Left lobe of liver (tissue), 2 donors: ENCODE measurements at regions not wholly inside any gene's neighbourhood (a gene's known extent, or its start where the extent isn't known, plus 50 kb on each side); places are given as distances from the start of the nearest gene placed in this dataset.
A peak's percentile ranks its signal among the peaks of the same experiment; 100 is the strongest.

ENCODE experiments used
- ATAC-seq: fragments of 200-7000 bp; cut with Tn5 transposase; one replicate; pipeline ENCODE4 v1.9.1; 2020; ENCODE audit warnings: mild to moderate bottlenecking, moderate library complexity
- DNase-seq: peaks from one replicate; pipeline ENCODE4 v3.0.0-alpha.2; 2020; ENCODE audit warnings: low spot score
- donor health status: DM: no; HTN: no; CAD: no; lungs with moderate emphysema.
- donor health status: DM: no; HTN: yes; CAD: no.

- ATAC-seq (no peak), DNase-seq (no peak)
These were observed 207.4 kb upstream of the CDH13 start for GRCh38 chr16:82419332-82419731.

DNA sequence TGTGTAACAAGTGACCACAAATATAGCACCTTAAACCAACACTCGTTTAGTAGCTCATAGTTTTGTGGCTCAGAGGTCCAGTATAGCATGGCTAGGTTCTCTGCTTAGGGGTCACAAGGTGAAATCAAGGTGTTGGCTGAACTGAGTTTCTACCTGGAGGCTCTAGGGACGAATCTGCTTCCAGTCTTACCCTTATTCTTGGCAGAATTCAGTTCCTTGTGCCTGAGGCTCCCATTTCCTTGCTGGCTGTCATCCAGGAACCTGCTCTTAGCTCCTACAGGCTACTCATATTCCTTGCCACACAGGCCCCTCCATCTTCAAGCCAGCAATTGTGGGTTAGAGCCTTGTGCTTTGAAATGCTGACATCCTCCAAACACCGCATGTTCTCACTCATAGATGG lies 212.3 kb upstream of the CDH13 start:
- DNase-seq (no peak), ATAC-seq (no peak)

DNA sequence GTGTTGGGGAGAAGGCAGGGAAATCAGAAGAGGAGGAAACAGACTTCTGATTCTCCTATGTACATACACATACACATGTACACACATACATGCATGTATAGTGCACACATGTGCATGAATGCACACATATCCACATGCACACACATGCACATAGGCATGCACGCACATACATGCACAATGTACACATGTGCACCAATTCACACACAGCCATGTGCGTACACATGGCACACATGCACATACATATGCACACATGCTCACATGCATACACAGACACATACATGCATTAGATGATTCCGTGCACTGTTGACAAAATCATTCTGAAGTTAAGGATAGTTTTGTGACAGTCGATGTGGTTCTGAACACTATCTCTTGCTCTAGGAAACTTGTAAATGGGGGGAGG lies 214.0 kb upstream of the CDH13 start:
- DNase-seq, result no peak
- ATAC-seq, result no peak

GRCh38 chr16:82405736-82406135 lies 221.0 kb upstream of the CDH13 start:
- DNase-seq (no peak), ATAC-seq (no peak)

DNA sequence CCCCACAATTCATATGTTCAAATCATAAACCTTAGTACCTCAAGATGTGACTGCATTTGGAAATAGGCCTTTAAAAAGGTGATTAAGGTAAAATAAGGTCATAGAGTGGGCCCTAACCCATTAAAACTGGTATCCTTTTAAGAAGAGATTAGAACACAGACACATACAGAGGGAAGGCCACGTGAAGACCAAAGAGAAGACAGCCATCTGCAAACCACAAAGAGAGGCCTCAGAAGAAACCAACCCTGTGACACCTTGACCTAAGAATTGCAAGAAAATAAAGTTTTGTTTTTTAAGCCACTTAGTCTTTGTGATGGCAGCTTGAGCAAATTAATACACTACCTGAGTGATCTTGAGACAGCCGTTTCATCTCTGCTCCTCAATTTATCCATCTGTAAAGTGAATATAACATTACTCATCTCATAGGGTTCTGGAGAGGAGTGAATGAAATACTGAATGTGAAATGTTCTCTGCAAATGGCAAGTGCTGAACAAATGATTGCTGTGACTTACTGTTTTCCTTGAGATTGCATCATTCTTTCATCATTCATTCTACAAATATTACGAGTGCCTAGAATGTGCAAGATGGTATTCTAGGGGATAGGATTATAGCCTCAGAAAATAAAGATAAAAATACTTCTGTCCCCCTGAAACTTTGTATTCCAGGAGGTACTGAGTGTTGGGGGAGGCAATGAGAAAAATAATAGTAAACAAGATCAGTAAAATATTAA lies 222.0 kb upstream of the CDH13 start:
- DNase-seq (no peak), ATAC-seq (no peak)

GRCh38 chr16:82402665-82403218 lies 224.0 kb upstream of the CDH13 start:
- DNase-seq (no peak), ATAC-seq (no peak)

GRCh38 chr16:82400046-82400445 lies 226.7 kb upstream of the CDH13 start:
- ATAC-seq (no peak), DNase-seq (no peak)

GRCh38 chr16:82396509-82396908 lies 226.5 kb upstream of the MPHOSPH6 start:
- ATAC-seq (no peak), DNase-seq (no peak)

DNA sequence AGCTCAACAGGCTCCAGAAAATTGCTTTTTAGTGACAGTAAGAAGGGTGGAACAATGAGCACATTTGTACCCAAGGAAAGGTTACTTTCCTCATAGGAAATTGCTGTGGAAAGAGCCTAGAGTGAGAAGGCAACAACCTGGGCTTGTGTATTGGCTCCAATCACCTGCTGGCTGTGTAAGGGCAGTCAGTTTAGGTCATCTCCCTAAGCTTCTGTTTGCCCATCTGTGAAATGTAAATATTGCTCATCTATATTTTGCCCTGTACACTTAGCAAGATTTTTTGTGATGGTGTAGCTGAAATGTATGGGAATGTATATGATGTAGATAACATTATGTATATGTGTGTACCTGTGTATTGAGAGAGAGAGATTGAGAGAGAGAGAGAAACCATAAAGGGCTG lies 225.2 kb upstream of the MPHOSPH6 start:
- ATAC-seq, result peak; percentile 68

DNA sequence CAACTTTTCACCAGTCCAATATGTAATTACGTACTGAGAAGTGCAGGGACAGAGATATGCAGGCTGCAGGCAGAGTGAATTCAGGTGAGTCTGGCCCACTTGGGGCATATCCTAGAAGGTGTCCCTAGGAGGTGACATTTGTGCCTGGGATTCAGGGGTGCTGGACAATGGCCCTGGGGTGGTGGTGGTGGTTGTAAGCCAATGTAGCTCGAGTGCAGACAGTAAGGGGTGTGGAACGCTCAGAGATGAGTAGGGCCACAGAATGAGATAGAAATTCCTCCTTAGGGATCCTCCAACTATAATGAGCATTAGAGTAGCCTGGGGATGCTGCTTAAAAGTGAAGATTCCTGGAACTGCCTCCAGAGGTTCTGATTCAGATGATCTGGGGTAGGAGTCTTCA lies 221.7 kb upstream of the MPHOSPH6 start:
- DNase-seq, result no peak
- ATAC-seq, result no peak

More for the DNA sequence above, 225.2 kb upstream of the MPHOSPH6 start:
- no peak for DNase-seq

DNA sequence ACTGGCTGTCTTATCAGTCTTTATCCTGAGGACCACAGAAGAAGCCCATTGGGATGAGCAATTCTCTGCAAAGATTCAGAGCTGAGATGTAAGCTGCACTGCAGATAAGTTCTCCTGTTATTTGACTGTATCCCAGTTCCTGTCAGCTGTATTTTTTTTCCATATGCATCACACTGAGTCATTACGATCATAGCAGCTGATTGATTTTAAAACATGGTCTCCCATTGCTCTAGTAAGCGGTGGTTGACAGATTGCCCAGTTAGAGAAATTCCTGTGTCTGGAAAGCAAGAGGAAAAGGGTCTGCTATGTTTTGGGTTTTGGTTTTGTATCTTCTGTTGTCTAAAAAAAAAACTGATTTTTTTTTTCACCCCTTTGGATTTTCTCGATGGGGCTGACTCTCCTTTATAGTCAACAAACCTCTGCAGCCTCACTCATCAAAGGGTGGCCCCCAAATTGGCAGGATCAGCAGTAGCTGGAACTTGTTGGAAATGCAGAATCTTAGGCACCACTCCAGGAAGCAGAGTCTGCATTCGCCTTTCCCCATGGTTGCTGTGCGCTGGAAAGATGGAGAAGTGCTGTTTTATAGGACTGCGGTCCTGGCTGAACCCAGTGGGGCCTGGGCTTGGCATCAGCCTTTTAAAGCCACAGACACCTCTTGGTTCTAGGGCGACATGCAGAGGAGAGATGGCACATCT lies 220.1 kb upstream of the MPHOSPH6 start:
- no peak for ATAC-seq
- no peak for DNase-seq

DNA sequence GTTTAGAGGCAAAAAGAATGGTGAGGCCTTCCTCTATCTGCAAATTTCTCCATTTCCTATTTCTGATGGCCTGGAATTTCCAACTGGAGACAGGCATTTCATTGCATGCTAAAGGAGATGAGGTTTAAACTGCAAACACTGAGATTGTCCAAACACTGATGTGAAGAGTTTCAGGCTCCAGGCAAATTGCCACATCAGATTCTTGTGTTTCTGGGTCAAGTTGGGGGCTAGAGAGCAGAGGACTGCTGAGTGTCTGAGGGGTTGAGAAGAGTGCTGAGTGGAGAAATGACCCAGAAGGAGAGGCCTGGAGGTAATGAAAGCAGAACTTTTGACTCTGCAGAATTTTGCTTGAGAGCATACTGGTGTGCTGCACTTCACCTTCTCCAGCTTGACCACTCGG lies 216.7 kb upstream of the MPHOSPH6 start:
- ATAC-seq, result no peak
- no peak for DNase-seq

GRCh38 chr16:82384949-82385348 lies 214.9 kb upstream of the MPHOSPH6 start:
- ATAC-seq (no peak), DNase-seq (no peak)

DNA sequence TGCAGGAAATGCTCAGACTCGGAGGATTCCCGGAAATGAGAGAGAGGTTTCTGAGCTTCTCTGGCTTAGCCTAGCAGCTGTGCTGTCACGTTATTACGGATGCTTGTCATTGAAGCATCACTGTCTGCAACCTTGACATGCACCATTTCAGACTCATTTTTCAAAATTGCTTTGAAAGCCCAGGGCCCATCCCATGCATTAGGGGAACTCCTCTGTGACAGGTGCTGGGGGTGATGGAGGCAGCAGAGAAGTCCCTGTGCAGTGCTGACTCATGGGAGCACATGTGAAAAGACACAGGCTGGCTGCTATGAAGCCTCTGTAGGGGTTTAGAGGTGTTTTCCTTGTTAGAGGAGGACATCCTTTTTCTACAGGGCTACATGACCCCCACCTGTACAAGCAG lies 214.0 kb upstream of the MPHOSPH6 start:
- no peak for DNase-seq
- no peak for ATAC-seq

- no peak for ATAC-seq
- DNase-seq, result no peak
These were observed 212.5 kb upstream of the MPHOSPH6 start for GRCh38 chr16:82382521-82382920.

DNA sequence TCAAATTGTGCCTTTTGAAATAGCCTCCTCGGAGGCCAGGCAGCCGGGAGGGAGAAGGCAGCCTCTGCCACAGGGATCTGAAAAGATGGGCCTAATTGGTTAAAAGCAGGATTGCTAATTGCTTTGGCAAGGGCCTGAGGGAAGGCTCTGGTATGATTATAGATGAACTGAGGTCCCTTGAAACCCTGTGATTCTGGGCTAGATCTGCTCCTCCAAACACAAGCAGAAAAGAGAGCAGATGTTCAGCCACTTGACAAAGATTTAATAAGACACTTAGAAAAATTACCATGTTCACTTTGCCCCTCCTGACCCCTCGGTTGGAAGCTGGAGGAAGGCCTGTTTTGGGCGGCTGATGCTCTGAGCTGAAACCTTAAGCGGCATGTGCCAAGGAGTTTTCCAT lies 209.5 kb upstream of the MPHOSPH6 start:
- DNase-seq (no peak), ATAC-seq (no peak)

- DNase-seq (no peak), ATAC-seq (no peak)
These were observed 204.0 kb upstream of the MPHOSPH6 start for GRCh38 chr16:82373976-82374375.

GRCh38 chr16:82370282-82370681 lies 200.3 kb upstream of the MPHOSPH6 start:
- no peak for ATAC-seq
- DNase-seq, result no peak

GRCh38 chr16:82368041-82368440 lies 198.0 kb upstream of the MPHOSPH6 start:
- DNase-seq (peak; percentile 76), ATAC-seq (peak; percentile 100)

- ATAC-seq (no peak), DNase-seq (no peak)
These were observed 196.4 kb upstream of the MPHOSPH6 start for GRCh38 chr16:82366462-82366861.

- no peak for DNase-seq
- ATAC-seq, result no peak
These were observed 194.7 kb upstream of the MPHOSPH6 start for GRCh38 chr16:82364690-82365089.

DNA sequence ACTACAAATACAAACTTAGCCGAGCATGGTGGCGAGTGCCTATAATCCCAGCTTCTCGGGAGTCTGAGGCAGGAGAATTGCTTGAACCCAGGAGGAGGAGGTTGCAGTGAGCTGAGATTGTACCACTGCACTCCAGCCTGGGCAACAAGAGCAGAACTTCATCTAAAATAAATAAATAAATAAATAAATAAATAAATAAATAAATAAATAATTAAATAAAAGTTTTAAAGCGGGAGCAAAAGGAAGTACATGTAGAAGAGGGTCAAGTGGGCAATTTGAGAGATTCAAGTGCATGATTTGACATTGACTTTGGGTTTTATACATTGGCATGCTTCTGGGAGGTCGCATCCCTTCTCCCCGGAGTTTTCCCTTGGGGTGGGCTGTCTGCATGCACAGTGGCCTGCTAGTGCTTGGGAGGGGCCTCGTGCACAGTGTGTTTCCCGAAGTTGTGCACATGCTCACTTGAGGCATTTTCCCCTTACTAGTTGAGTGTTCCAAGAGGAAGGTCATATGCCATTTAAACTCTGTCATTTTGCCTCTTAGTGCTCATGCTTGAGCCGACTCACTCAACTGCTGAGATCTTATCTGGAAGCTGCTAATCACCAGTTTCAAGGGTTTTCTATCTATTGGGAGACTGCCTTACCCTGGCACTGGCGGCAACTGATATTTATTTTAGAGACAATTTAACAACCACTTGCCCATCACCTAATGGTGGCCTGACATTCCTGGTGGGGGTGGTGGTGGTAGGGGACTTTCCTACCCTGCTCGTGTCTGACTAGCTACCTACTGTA lies 193.2 kb upstream of the MPHOSPH6 start:
- ATAC-seq (no peak), DNase-seq (no peak)
